Liver (tissue), 8 donors: ENCODE measurements at regions not wholly inside any gene's neighbourhood (a gene's known extent, or its start where the extent isn't known, plus 50 kb on each side); places are given as distances from the start of the nearest gene placed in this dataset.

Source experiments
- DNase-seq: peaks from one replicate; pipeline ENCODE4 v3.0.0-alpha.2; 2017; ENCODE audit warnings: low spot score
- H3K27ac ChIP-seq, 2 donors: one replicate each; pipeline ENCODE4 v1.7.0; 2013; ENCODE audit warnings: inconsistent platforms in 2 of 2, low read length in 2 of 2, control low read depth in 1 of 2, low read depth in 1 of 2, mild to moderate bottlenecking in 1 of 2
- H3K27me3 ChIP-seq, 4 donors: one replicate each; pipeline versions ENCODE4 v1.6.1 to v1.7.0; 2013; ENCODE audit warnings: low read length in 3 of 4, inconsistent platforms in 1 of 4, mild to moderate bottlenecking in 1 of 4, moderate library complexity in 1 of 4; ENCODE audit not compliant: control insufficient read depth in 4 of 4, insufficient read depth in 4 of 4
- H3K36me3 ChIP-seq, 4 donors: one replicate each; pipeline versions ENCODE4 v1.6.1 to v1.7.0; 2013; ENCODE audit warnings: low read length in 3 of 4, mild to moderate bottlenecking in 3 of 4, low read depth in 1 of 4, moderate library complexity in 1 of 4; ENCODE audit not compliant: control insufficient read depth in 4 of 4, insufficient read depth in 3 of 4
- H3K4me1 ChIP-seq, 4 donors: one replicate each; pipeline versions ENCODE4 v1.6.1 to v1.7.0; 2013; ENCODE audit warnings: low read length in 3 of 4, mild to moderate bottlenecking in 3 of 4, moderate library complexity in 1 of 4; ENCODE audit not compliant: control insufficient read depth in 4 of 4, insufficient read depth in 4 of 4
- H3K4me3 ChIP-seq, 3 donors: one replicate each; pipeline versions ENCODE4 v1.6.1 to v1.7.0; 2013; ENCODE audit warnings: low read length in 3 of 3, control low read depth in 1 of 3, low read depth in 1 of 3, mild to moderate bottlenecking in 1 of 3
- H3K9ac ChIP-seq, 2 donors: one replicate each; pipeline ENCODE4 v1.7.0; 2013; ENCODE audit warnings: low read length in 2 of 2, mild to moderate bottlenecking in 2 of 2, moderate library complexity in 2 of 2, control low read depth in 1 of 2, low read depth in 1 of 2
- H3K9me3 ChIP-seq, 4 donors: one replicate each; pipeline versions ENCODE4 v1.6.1 to v1.7.0; 2013; ENCODE audit warnings: low read length in 3 of 4; ENCODE audit not compliant: control insufficient read depth in 4 of 4
- ATF3 ChIP-seq: IDR thresholded peaks from 2 replicates; pipeline ENCODE4 v1.6.1; 2016; ENCODE audit warnings: antibody characterized with exemption
- CTCF ChIP-seq: fragments of 150-350 bp; IDR thresholded peaks from 2 replicates; pipeline ENCODE4 v1.5.1; 2017; ENCODE audit warnings: improper control_type of control experiment, low read depth, low read length; ENCODE audit not compliant: missing input control
- EGR1 ChIP-seq, 2 donors: IDR thresholded peaks; 2 replicates each; pipeline ENCODE4 v1.6.1; 2016 to 2018; ENCODE audit warnings: antibody characterized with exemption in 2 of 2, low read depth in 2 of 2
- FOXA1 ChIP-seq: IDR thresholded peaks from 2 replicates; pipeline ENCODE4 v1.6.1; 2016; ENCODE audit warnings: antibody characterized with exemption
- FOXA2 ChIP-seq: IDR thresholded peaks from 2 replicates; pipeline ENCODE4 v1.6.1; 2016; ENCODE audit warnings: antibody characterized with exemption
- GABPA ChIP-seq, 2 donors: IDR thresholded peaks in 1 of 2; conservative IDR thresholded peaks in 1 of 2; 2 replicates each; pipeline ENCODE4 v1.6.1; 2016; ENCODE audit warnings: antibody characterized with exemption in 2 of 2, mild to moderate bottlenecking in 1 of 2, moderate library complexity in 1 of 2
- HNF4A ChIP-seq, 2 donors: conservative IDR thresholded peaks; 2 replicates each; pipeline ENCODE4 v1.6.1; 2016; ENCODE audit warnings: antibody characterized with exemption in 2 of 2, mild to moderate bottlenecking in 2 of 2
- HNF4G ChIP-seq: IDR thresholded peaks from 2 replicates; pipeline ENCODE4 v1.6.1; 2016; ENCODE audit warnings: antibody characterized with exemption
- JUND ChIP-seq, 2 donors: IDR thresholded peaks; 2 replicates each; pipeline ENCODE4 v1.6.1; 2016; ENCODE audit warnings: antibody characterized with exemption in 2 of 2
- MAX ChIP-seq: IDR thresholded peaks from 2 replicates; pipeline ENCODE4 v1.6.1; 2016; ENCODE audit warnings: antibody characterized with exemption
- NR2F2 ChIP-seq: IDR thresholded peaks from 2 replicates; pipeline ENCODE4 v1.6.1; 2016; ENCODE audit warnings: antibody characterized with exemption
- RAD21 ChIP-seq, 2 donors: IDR thresholded peaks; 2 replicates each; pipeline ENCODE4 v1.6.1; 2016; ENCODE audit warnings: antibody characterized with exemption in 2 of 2, mild to moderate bottlenecking in 2 of 2
- REST ChIP-seq: IDR thresholded peaks from 2 replicates; pipeline ENCODE4 v1.6.1; 2016; ENCODE audit warnings: antibody characterized with exemption, mild to moderate bottlenecking
- RXRA ChIP-seq, 2 donors: IDR thresholded peaks; 2 replicates each; pipeline ENCODE4 v1.6.1; 2017 to 2018; ENCODE audit warnings: antibody characterized with exemption in 2 of 2, mild to moderate bottlenecking in 1 of 2
- SP1 ChIP-seq: IDR thresholded peaks from 2 replicates; pipeline ENCODE4 v1.6.1; 2018; ENCODE audit warnings: antibody characterized with exemption, mild to moderate bottlenecking
- TAF1 ChIP-seq: conservative IDR thresholded peaks from 2 replicates; pipeline ENCODE4 v1.6.1; 2016; ENCODE audit warnings: antibody characterized with exemption, mild to moderate bottlenecking
- YY1 ChIP-seq: IDR thresholded peaks from 2 replicates; pipeline ENCODE4 v1.6.1; 2016; ENCODE audit warnings: antibody characterized with exemption, mild to moderate bottlenecking
- ZBTB33 ChIP-seq: IDR thresholded peaks from 2 replicates; pipeline ENCODE4 v1.6.1; 2016; ENCODE audit warnings: antibody characterized with exemption
- WGBS: extraction: QIAGEN DNeasy Blood & Tissue Kit; methylation state at CpG from one replicate; pipeline ENCODE4 v1.1.7; 2013; 5-methylcytosine and 5-hydroxymethylcytosine counted together
- donor health status: healthy.
- donor health status: healthy.
- donor health status: healthy.
- donor health status: healthy.
- donor health status: healthy.

GRCh38 chr21:16865632-16866031 lies 647.2 kb upstream of the CXADR start:
- TF ChIP-seq RAD21 (IDR thresholded peaks at IDR 0.05) = no peak
- TF ChIP-seq GABPA (IDR thresholded peaks at IDR 0.05 in 1 of 2, conservative IDR thresholded peaks at IDR 0.05 in 1 of 2) = no peak
- TF ChIP-seq MAX = no peak
- no peak for TF ChIP-seq YY1
- TF ChIP-seq ATF3 = no peak
- no peak for TF ChIP-seq EGR1 (IDR thresholded peaks at IDR 0.05; ENCODE audit: low read depth in 2 of 2)
- TF ChIP-seq HNF4A (conservative IDR thresholded peaks at IDR 0.05) = no peak
- TF ChIP-seq NR2F2 = no peak
- TF ChIP-seq HNF4G = no peak
- no peak for TF ChIP-seq FOXA2
- no peak for TF ChIP-seq SP1
- no peak overlapping the region for H3K27ac ChIP-seq
- H3K4me1 ChIP-seq = no peaks in the 10 kb centered on the region
- H3K36me3 ChIP-seq = no peaks in the 10 kb centered on the region
- no peaks in the 10 kb centered on the region for H3K9me3 ChIP-seq
- no peak overlapping the region for H3K9ac ChIP-seq
- no peak for DNase-seq
- H3K4me3 ChIP-seq = no peak overlapping the region
- no peaks in the 10 kb centered on the region for H3K27me3 ChIP-seq

- Histone ChIP-seq H3K27ac (no peak overlapping the region), H3K9me3 (no peaks in the 10 kb centered on the region), H3K4me3 (no peak overlapping the region), H3K27me3 (no peaks in the 10 kb centered on the region), H3K9ac (no peak overlapping the region), H3K36me3 (no peaks in the 10 kb centered on the region), H3K4me1 (no peaks in the 10 kb centered on the region)
- DNase-seq = no peak
- TF ChIP-seq MAX (no peak), ZBTB33 (no peak), YY1 (no peak), HNF4G (no peak), FOXA1 (no peak), ATF3 (no peak), GABPA (IDR thresholded peaks at IDR 0.05 in 1 of 2, conservative IDR thresholded peaks at IDR 0.05 in 1 of 2) (no peak), NR2F2 (no peak), HNF4A (conservative IDR thresholded peaks at IDR 0.05) (no peak), RAD21 (IDR thresholded peaks at IDR 0.05) (no peak), SP1 (no peak), FOXA2 (no peak), RXRA (IDR thresholded peaks at IDR 0.05) (no peak), JUND (IDR thresholded peaks at IDR 0.05) (no peak), TAF1 (no peak), REST (no peak), EGR1 (IDR thresholded peaks at IDR 0.05; ENCODE audit: low read depth in 2 of 2) (no peak), CTCF (no peak)
- 91% methylated on average over 4 of the region's 4 CpGs for WGBS
Measured at GRCh38 chr21:16866851-16867250, 646.0 kb upstream of the CXADR start.
